Activated CD4-positive, alpha-beta T cell treated with anti-CD3 and anti-CD28 coated beads, Interleukin-10, Interleukin-2, amounts not matched to agents 100 ng/mL and 50 ng/mL, durations not matched to agents 16 hours and 8 hours (primary cell): ENCODE measurements at regions not wholly inside any gene's neighbourhood (a gene's known extent, or its start where the extent isn't known, plus 50 kb on each side); places are given as distances from the start of the nearest gene placed in this dataset.

Experiments
- DNase-seq: peaks from one replicate; pipeline ENCODE4 v3.0.0-alpha.2; 2020

- DNase-seq = no peak
Observed at GRCh38 chr7:155203059-155203881, 94.4 kb upstream of the INSIG1 start.

- no peak for DNase-seq
Observed at GRCh38 chr7:155203882-155204691, 93.6 kb upstream of the INSIG1 start.

GRCh38 chr7:155204744-155205367, 92.8 kb upstream of the INSIG1 start:
- no peak for DNase-seq

GRCh38 chr7:155205368-155206317, 92.0 kb upstream of the INSIG1 start:
- peak; percentile 98 for DNase-seq

- DNase-seq = peak; percentile 95
Observed at GRCh38 chr7:155206318-155207020, 91.2 kb upstream of the INSIG1 start.

- no peak for DNase-seq
Observed at GRCh38 chr7:155207326-155208002, 90.2 kb upstream of the INSIG1 start.

GRCh38 chr7:155208681-155209477, 88.8 kb upstream of the INSIG1 start:
- no peak for DNase-seq

- DNase-seq = no peak
Observed at GRCh38 chr7:155209478-155210319, 88.0 kb upstream of the INSIG1 start.

- DNase-seq = no peak
Observed at GRCh38 chr7:155210356-155210755, 87.3 kb upstream of the INSIG1 start.

- no peak for DNase-seq
Observed at GRCh38 chr7:155211173-155211572, 86.5 kb upstream of the INSIG1 start.

GRCh38 chr7:155211761-155212160, 85.9 kb upstream of the INSIG1 start:
- no peak for DNase-seq

- no peak for DNase-seq
Observed at GRCh38 chr7:155212301-155213015, 85.2 kb upstream of the INSIG1 start.

- no peak for DNase-seq
Observed at GRCh38 chr7:155213385-155213784, 84.3 kb upstream of the INSIG1 start.

- DNase-seq = no peak
Observed at GRCh38 chr7:155213955-155214740, 83.5 kb upstream of the INSIG1 start.

- DNase-seq = no peak
Observed at GRCh38 chr7:155215576-155216325, 81.9 kb upstream of the INSIG1 start.

GRCh38 chr7:155216475-155217272, 81.0 kb upstream of the INSIG1 start:
- DNase-seq = no peak
